ENCODE measurements at regions not wholly inside any gene's neighbourhood (a gene's known extent, or its start where the extent isn't known, plus 50 kb on each side); places are given as distances from the start of the nearest gene placed in this dataset.
"Not testable (repeated sequence)": the region's sequence is repeated elsewhere in the genome, so short reads cannot be mapped to it uniquely, and the experiment has no call there.

DNA sequence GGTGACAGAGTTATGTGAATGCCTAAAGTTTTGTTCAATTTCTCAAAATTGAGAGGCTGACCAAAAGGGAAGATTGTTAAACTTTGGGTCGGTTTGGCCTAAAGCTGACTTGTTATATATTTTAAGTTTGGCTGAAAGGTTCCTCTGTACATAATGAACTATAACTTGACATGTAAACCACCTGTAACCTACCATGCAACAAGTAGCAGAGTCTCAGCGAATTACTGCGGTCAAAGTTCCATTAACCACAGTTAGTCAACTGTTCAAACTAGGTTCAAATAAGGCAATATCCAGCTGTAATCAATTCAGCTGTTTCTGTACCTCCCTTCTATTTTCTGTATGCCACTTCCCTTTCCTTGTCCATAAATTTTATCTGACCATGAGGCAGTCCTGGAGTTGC lies 325.1 kb upstream of the NMUR2 start:
- no peak for ATAC-seq (replicated peaks in 1 of 4)
- no peaks in the 10 kb centered on the region for H3K36me3 ChIP-seq (ENCODE audit: control insufficient read depth in 2 of 2, extremely low read depth in 1 of 2, insufficient read depth in 1 of 2, low read length in 1 of 2)
- H3K36me3 Mint-ChIP-seq, result no peaks in the 10 kb centered on the region
- no peaks in the 10 kb centered on the region for H3K4me1 ChIP-seq (ENCODE audit: control insufficient read depth in 1 of 2, extremely low read depth in 1 of 2, insufficient read depth in 2 of 2, low read length in 2 of 2)
- no peak overlapping the region for H3K27ac ChIP-seq (ENCODE audit: low read length)
- ChIA-PET POLR2A (no interaction called here), CTCF (no interaction called here)
- H3K9me3 ChIP-seq, result no peaks in the 10 kb centered on the region
- peaks cover 0 to 2% (median 0%) of the 10 kb centered on the region in 3 donors for H3K9me3 Mint-ChIP-seq
- no peaks in the 10 kb centered on the region for H3K27me3 ChIP-seq (replicated peaks in 1 of 2; ENCODE audit: control insufficient read depth in 2 of 2, extremely low read depth in 1 of 2, insufficient read depth in 2 of 2, low read length in 1 of 2)
- no peak overlapping the region for H3K4me3 ChIP-seq (ENCODE audit: control insufficient read depth in 1 of 2, extremely low read depth in 1 of 2, low read length in 1 of 2)
- WGBS (ENCODE audit: insufficient coverage), result 100% methylated on average over 2 of the region's 3 CpGs
- H3K4me3 Mint-ChIP-seq, result no peak overlapping the region
- no peaks in the 10 kb centered on the region for H3K4me1 Mint-ChIP-seq
- no peak overlapping the region for H3K27ac Mint-ChIP-seq
- no peak for DNase-seq
- no peaks in the 10 kb centered on the region for H3K27me3 Mint-ChIP-seq

DNA sequence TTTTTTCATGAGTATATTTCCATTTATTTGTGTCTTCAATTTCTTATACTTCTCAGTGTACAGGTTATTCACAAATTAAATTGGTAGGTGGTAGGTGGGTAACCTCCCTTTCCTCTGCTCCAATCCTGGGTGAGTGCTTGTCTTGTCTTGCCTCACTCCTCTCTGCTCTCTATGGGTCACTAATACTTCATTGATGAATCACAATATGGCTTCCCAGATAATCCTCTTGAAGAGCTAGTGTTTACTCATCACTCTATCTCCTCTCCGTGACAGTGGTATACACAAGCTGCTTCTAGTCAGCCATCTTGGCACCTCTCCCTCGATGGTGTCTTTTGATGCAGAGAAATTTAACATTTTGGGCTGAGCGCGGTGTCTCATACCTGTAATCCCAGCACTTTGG lies 331.8 kb upstream of the NMUR2 start:
- no peak overlapping the region for H3K27ac ChIP-seq (ENCODE audit: low read length)
- H3K27me3 ChIP-seq (replicated peaks in 1 of 2; ENCODE audit: control insufficient read depth in 2 of 2, extremely low read depth in 1 of 2, insufficient read depth in 2 of 2, low read length in 1 of 2), result no peaks in the 10 kb centered on the region
- no peaks in the 10 kb centered on the region for H3K36me3 ChIP-seq (ENCODE audit: control insufficient read depth in 2 of 2, extremely low read depth in 1 of 2, insufficient read depth in 1 of 2, low read length in 1 of 2)
- no peaks in the 10 kb centered on the region for H3K36me3 Mint-ChIP-seq
- CTCF ChIA-PET, result no interaction called here
- H3K27ac Mint-ChIP-seq, result no peak overlapping the region
- WGBS (ENCODE audit: insufficient coverage), result 60% methylated on average over 1 of the region's 4 CpGs
- peaks cover 9 to 20% (median 15%) of the 10 kb centered on the region in 3 donors for H3K9me3 Mint-ChIP-seq
- no peak overlapping the region for H3K4me3 ChIP-seq (ENCODE audit: control insufficient read depth in 1 of 2, extremely low read depth in 1 of 2, low read length in 1 of 2)
- no peaks in the 10 kb centered on the region for H3K9me3 ChIP-seq
- no peak for DNase-seq
- POLR2A ChIA-PET, result no interaction called here
- no peak for ATAC-seq (replicated peaks in 1 of 4)
- H3K4me3 Mint-ChIP-seq, result no peak overlapping the region
- H3K4me1 Mint-ChIP-seq, result no peaks in the 10 kb centered on the region
- no peaks in the 10 kb centered on the region for H3K27me3 Mint-ChIP-seq
- no peaks in the 10 kb centered on the region for H3K4me1 ChIP-seq (ENCODE audit: control insufficient read depth in 1 of 2, extremely low read depth in 1 of 2, insufficient read depth in 2 of 2, low read length in 2 of 2)

DNA sequence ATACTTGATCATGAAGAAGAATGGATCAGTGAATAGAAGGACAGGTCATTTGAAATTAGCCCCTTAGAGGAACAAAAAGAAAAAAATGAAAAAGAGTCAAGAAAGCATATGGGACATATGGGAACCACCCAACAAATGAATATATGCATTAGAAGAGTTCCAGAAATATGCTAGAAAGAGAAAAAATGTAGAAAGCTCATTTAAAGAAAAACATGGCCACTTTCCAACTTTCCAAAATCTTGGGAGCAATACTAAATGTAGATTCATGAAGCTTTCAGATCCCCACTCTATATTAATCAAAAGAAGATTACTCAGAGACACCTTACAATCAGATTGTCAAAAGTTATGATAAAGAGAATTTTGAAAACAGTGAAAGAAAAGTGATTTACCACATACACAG lies 334.8 kb upstream of the NMUR2 start:
- no peak overlapping the region for H3K27ac Mint-ChIP-seq
- no peaks in the 10 kb centered on the region for H3K27me3 ChIP-seq (replicated peaks in 1 of 2; ENCODE audit: control insufficient read depth in 2 of 2, extremely low read depth in 1 of 2, insufficient read depth in 2 of 2, low read length in 1 of 2)
- H3K4me1 Mint-ChIP-seq, result no peaks in the 10 kb centered on the region
- H3K27me3 Mint-ChIP-seq, result no peaks in the 10 kb centered on the region
- H3K4me1 ChIP-seq (ENCODE audit: control insufficient read depth in 1 of 2, extremely low read depth in 1 of 2, insufficient read depth in 2 of 2, low read length in 2 of 2), result no peaks in the 10 kb centered on the region
- POLR2A ChIA-PET, result no interaction called here
- H3K9me3 Mint-ChIP-seq, result peaks cover 9 to 20% (median 15%) of the 10 kb centered on the region in 3 donors
- ATAC-seq (replicated peaks in 1 of 4), result no peak
- H3K36me3 ChIP-seq (ENCODE audit: control insufficient read depth in 2 of 2, extremely low read depth in 1 of 2, insufficient read depth in 1 of 2, low read length in 1 of 2), result no peaks in the 10 kb centered on the region
- H3K4me3 Mint-ChIP-seq, result no peak overlapping the region
- H3K4me3 ChIP-seq (ENCODE audit: control insufficient read depth in 1 of 2, extremely low read depth in 1 of 2, low read length in 1 of 2), result no peak overlapping the region
- CTCF ChIA-PET, result no interaction called here
- H3K36me3 Mint-ChIP-seq, result no peaks in the 10 kb centered on the region
- no peak overlapping the region for H3K27ac ChIP-seq (ENCODE audit: low read length)
- H3K9me3 ChIP-seq, result no peaks in the 10 kb centered on the region
- no peak for DNase-seq

DNA sequence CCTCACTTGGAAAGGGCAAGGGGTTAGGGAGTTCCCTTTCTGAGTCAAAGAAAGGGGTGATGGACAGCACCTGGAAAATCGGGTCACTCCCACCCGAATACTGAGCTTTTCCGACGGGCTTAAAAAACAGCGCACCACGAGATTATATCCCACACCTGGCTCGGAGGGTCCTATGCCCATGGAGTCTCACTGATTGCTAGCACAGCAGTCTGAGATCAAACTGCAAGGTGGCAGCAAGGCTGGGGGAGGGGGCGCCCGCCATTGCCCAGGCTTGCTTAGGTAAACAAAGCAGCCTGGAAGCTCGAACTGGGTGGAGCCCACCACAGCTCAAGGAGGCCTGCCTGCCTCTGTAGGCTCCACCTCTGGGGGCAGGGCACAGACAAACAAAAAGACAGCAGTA lies 336.0 kb upstream of the NMUR2 start:
- 60% methylated on average over 1 of the region's 10 CpGs for WGBS (ENCODE audit: insufficient coverage)
- DNase-seq; H3K4me3 ChIP-seq (ENCODE audit: control insufficient read depth in 1 of 2, extremely low read depth in 1 of 2, low read length in 1 of 2); H3K27ac ChIP-seq (ENCODE audit: low read length); H3K36me3 ChIP-seq (ENCODE audit: control insufficient read depth in 2 of 2, extremely low read depth in 1 of 2, insufficient read depth in 1 of 2, low read length in 1 of 2); H3K27me3 Mint-ChIP-seq; CTCF ChIA-PET; H3K4me1 ChIP-seq (ENCODE audit: control insufficient read depth in 1 of 2, extremely low read depth in 1 of 2, insufficient read depth in 2 of 2, low read length in 2 of 2); H3K27me3 ChIP-seq (replicated peaks in 1 of 2; ENCODE audit: control insufficient read depth in 2 of 2, extremely low read depth in 1 of 2, insufficient read depth in 2 of 2, low read length in 1 of 2); H3K27ac Mint-ChIP-seq; ATAC-seq (replicated peaks in 1 of 4); H3K9me3 ChIP-seq; H3K4me3 Mint-ChIP-seq; POLR2A ChIA-PET; H3K36me3 Mint-ChIP-seq; H3K4me1 Mint-ChIP-seq: not testable (repeated sequence)
- peaks cover 9 to 20% (median 12%) of the 10 kb centered on the region in 3 donors for H3K9me3 Mint-ChIP-seq

DNA sequence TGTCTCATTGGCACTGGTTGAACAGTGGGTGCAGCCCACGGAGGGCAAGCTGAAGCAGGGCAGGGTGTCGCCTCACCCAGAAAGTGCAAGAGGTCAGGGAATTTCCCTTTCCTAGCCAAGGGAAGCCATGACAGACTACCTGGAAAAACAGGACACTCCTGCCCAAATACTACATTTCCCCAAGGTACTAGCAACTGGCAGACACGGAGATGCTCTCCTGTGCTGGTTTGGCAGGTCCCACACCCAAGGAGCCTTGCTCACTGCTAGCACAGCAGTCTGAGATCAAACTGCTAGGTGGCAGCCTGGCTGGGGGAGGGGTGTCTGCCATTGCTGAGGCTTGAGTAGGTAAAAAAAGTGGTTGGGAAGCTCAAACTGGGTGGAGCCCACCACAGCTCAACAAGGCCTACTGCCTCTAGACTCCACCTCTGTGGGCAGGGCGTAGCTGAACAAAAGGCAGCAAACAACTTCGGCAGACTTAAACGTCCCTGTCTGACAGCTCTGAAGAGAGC lies 382.7 kb upstream of the NMUR2 start:
- H3K4me1 Mint-ChIP-seq; DNase-seq; H3K4me1 ChIP-seq (ENCODE audit: control insufficient read depth in 1 of 2, extremely low read depth in 1 of 2, insufficient read depth in 2 of 2, low read length in 2 of 2); H3K27me3 ChIP-seq (replicated peaks in 1 of 2; ENCODE audit: control insufficient read depth in 2 of 2, extremely low read depth in 1 of 2, insufficient read depth in 2 of 2, low read length in 1 of 2); H3K36me3 ChIP-seq (ENCODE audit: control insufficient read depth in 2 of 2, extremely low read depth in 1 of 2, insufficient read depth in 1 of 2, low read length in 1 of 2); H3K27me3 Mint-ChIP-seq; H3K9me3 ChIP-seq; H3K36me3 Mint-ChIP-seq; ATAC-seq (replicated peaks in 1 of 4); H3K27ac Mint-ChIP-seq; H3K27ac ChIP-seq (ENCODE audit: low read length); H3K4me3 ChIP-seq (ENCODE audit: control insufficient read depth in 1 of 2, extremely low read depth in 1 of 2, low read length in 1 of 2); POLR2A ChIA-PET; H3K4me3 Mint-ChIP-seq; CTCF ChIA-PET: not testable (repeated sequence)
- 60% methylated on average over 2 of the region's 6 CpGs for whole genome bisulfite sequencing (ENCODE audit: insufficient coverage)
- peaks cover 0 to 34% (median 13%) of the 10 kb centered on the region in 3 donors for H3K9me3 Mint-ChIP-seq

DNA sequence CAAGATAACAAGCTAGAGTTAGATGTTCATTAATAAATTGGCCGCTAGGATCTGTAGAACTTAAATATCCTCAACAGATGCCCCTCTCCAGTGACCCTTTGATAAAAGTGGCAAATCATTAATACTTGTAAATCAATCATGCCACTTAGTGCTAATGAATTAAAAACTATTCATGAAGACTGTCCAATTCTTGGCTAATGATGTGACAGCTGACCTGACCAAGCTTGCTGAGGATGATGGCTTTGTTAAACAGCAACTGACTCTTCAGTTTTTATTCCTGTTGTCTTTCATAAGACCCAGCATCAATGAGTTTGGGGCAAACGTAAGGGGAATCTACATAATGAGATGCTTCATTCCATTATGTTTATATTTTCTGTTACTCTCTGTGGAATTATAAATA lies 396.8 kb upstream of the NMUR2 start:
- Mint-ChIP-seq H3K4me1 (no peaks in the 10 kb centered on the region), H3K36me3 (no peaks in the 10 kb centered on the region), H3K27ac (no peak overlapping the region), H3K9me3 (peaks cover 0 to 9% (median 8%) of the 10 kb centered on the region in 3 donors), H3K4me3 (no peak overlapping the region), H3K27me3 (no peaks in the 10 kb centered on the region)
- ATAC-seq (replicated peaks in 1 of 4) (no peak), DNase-seq (no peak)
- H3K9me3 ChIP-seq, result no peaks in the 10 kb centered on the region
- H3K27ac ChIP-seq (ENCODE audit: low read length), result no peak overlapping the region
- WGBS (ENCODE audit: insufficient coverage), result no CpG with 5 or more reads among the region's 2 CpGs
- H3K27me3 ChIP-seq (replicated peaks in 1 of 2; ENCODE audit: control insufficient read depth in 2 of 2, extremely low read depth in 1 of 2, insufficient read depth in 2 of 2, low read length in 1 of 2), result no peaks in the 10 kb centered on the region
- no peak overlapping the region for H3K4me3 ChIP-seq (ENCODE audit: control insufficient read depth in 1 of 2, extremely low read depth in 1 of 2, low read length in 1 of 2)
- ChIA-PET CTCF (no interaction called here), POLR2A (no interaction called here)
- no peaks in the 10 kb centered on the region for H3K4me1 ChIP-seq (ENCODE audit: control insufficient read depth in 1 of 2, extremely low read depth in 1 of 2, insufficient read depth in 2 of 2, low read length in 2 of 2)
- no peaks in the 10 kb centered on the region for H3K36me3 ChIP-seq (ENCODE audit: control insufficient read depth in 2 of 2, extremely low read depth in 1 of 2, insufficient read depth in 1 of 2, low read length in 1 of 2)

DNA sequence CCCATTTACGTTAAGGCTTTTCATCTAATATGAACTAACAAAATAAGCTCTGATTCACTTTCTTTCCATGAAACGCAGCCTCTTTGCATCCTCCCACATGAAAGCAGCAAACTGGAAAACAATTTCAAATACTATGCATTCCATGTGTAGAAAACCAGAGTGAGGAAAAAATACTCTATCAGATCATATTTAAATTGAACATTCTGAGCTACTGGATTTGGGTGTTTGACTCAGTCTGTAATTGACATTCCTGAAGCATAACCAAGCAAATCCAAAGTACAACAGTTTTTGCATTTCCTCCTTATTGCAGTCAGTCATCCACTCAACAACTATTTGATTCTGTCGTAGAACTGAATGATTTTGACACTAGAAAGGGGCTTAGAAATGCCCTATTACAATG lies 399.1 kb upstream of the NMUR2 start:
- Histone ChIP-seq H3K27ac (ENCODE audit: low read length) (no peak overlapping the region), H3K9me3 (no peaks in the 10 kb centered on the region), H3K36me3 (ENCODE audit: control insufficient read depth in 2 of 2, extremely low read depth in 1 of 2, insufficient read depth in 1 of 2, low read length in 1 of 2) (no peaks in the 10 kb centered on the region), H3K27me3 (replicated peaks in 1 of 2; ENCODE audit: control insufficient read depth in 2 of 2, extremely low read depth in 1 of 2, insufficient read depth in 2 of 2, low read length in 1 of 2) (no peaks in the 10 kb centered on the region), H3K4me1 (ENCODE audit: control insufficient read depth in 1 of 2, extremely low read depth in 1 of 2, insufficient read depth in 2 of 2, low read length in 2 of 2) (no peaks in the 10 kb centered on the region), H3K4me3 (ENCODE audit: control insufficient read depth in 1 of 2, extremely low read depth in 1 of 2, low read length in 1 of 2) (no peak overlapping the region)
- no peak overlapping the region for H3K4me3 Mint-ChIP-seq
- ATAC-seq (replicated peaks in 1 of 4) (no peak), DNase-seq (no peak)
- H3K9me3 Mint-ChIP-seq, result peaks cover 0 to 8% (median 0%) of the 10 kb centered on the region in 3 donors
- H3K4me1 Mint-ChIP-seq, result no peaks in the 10 kb centered on the region
- POLR2A ChIA-PET, result no interaction called here
- 83% methylated on average over 1 of the region's 3 CpGs for WGBS (ENCODE audit: insufficient coverage)
- no peak overlapping the region for H3K27ac Mint-ChIP-seq
- no peaks in the 10 kb centered on the region for H3K27me3 Mint-ChIP-seq
- CTCF ChIA-PET, result no interaction called here
- H3K36me3 Mint-ChIP-seq, result no peaks in the 10 kb centered on the region
